GM19324 (cell line): ENCODE measurements at regions not wholly inside any gene's neighbourhood (a gene's known extent, or its start where the extent isn't known, plus 50 kb on each side); places are given as distances from the start of the nearest gene placed in this dataset.

ENCODE experiments used
- ATAC-seq: cut with Tn5 transposase; IDR thresholded peaks from one replicate; pipeline ENCODE4 v1.9.1; 2021; ENCODE audit warnings: mild to moderate bottlenecking, moderate library complexity; ENCODE audit not compliant: unreplicated experiment, low FRiP score

DNA sequence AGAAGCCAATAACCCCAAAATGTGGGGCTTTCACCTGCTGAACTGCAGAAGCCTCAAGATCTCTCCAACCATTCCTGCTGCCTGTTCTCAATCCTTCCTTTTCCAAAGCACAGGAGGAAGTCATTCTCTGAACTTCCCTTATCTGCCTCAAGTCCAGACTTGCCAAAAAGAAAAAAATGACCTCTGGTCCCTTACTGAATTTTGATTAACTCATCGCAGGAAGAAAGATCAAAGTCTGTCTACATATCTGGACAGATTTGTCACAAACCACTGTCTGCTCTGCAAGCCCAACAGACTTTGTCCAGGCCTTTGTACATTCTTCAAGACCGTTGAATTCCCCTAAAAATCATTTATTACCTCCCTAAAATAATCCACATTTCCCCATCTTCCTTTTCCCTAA lies 126.5 kb upstream of the NBEA start:
- no peak for ATAC-seq

DNA sequence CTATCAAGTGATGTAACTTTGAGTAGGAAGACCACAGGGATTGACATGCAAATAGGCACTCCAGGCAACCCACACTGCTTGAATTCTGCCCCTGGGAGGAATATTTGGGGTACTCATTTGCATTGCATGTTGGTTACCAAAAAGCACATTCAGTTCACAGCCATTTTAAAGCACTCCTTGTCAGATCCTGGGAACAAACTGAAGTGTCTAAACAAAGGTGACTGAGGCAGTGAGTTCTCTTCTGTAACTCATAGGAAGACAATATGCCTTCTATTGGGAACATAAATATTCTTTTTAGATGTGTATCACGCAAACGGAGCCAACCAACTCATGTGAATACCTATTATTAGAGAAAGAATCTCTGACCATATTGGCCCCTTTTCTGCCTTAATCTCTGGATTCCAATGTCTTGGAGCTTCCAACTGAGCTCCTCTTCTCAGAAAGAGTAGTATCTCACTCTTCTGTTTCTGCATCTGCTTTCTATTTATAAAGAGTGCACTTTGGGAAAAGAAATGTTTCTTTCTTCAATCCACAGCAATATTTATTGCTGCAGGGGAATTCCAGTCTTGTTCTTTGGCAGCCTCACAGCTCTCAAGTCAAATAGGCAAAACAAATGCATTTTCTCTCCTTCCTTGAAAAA lies 125.7 kb upstream of the NBEA start:
- ATAC-seq: no peak

DNA sequence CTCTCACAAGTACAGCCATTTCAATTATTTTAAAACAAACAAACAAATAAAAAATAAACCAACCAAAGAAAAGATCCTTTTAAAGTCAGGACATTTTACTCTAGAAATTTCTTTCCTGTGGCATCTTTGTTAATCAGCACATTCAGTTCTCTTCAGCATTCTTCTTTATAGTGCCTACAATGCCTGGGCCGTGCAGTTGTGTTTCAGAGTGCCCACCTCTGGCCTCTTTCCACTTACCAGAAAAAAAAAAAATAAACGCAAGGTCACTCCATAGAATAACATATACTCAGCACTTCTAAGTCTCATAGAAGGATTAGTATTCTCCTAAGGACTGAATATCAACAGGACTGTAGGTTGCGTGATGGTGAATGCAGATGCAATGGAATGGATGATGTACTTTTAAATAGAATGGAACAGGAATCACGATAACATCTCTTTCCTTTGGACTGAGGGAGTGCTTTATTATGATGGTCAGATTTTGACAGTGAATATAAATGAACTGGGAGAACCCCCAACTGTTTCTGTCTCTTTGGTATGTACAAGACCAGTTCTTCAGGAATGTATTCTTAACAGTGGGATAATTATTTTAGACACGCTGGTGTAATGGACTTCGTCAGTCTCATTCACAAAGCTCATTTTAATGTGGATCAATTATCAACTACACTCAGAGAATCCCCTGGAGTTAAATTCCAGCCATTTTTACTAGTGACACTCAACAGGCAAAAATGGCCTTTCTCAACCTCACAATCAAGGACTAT lies 125.0 kb upstream of the NBEA start:
- no peak for ATAC-seq

DNA sequence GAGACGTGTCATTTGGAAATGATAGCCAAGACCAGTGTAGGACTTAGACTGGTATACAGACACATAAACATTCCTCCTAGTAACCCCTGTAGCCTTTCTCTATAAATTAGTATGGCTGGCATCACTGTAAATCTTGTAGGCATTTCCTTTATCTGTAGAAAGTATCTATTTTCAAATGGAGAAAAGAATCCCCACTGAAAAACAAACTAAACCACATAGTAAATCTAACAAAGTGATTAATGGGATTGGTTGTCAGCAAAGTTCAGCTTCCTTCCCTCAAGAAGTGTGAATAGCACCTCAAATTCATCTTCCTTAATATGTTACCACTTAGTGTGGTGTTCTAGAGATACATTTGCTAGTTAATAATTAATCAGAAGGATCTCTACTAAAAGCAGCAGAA lies 119.4 kb upstream of the NBEA start:
- no peak for ATAC-seq

DNA sequence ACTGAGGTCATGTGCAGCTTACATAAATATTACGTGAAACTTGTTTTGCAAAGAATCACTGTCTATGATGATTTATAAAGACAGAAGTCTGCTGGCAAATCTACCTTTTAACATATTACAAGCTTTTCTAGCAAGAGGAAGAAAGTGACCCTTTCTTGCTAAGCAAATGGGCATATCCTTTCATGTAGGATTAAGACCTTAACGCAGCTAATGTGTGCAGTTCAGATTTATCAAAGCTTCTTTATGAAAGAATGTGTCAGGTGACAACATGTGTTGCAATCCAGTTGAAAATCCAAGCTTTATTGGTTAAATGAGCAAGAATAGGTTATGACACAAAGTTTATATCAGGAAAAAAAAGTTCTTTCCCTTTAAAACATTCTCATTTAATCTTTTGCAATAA lies 115.6 kb upstream of the NBEA start:
- ATAC-seq: no peak

DNA sequence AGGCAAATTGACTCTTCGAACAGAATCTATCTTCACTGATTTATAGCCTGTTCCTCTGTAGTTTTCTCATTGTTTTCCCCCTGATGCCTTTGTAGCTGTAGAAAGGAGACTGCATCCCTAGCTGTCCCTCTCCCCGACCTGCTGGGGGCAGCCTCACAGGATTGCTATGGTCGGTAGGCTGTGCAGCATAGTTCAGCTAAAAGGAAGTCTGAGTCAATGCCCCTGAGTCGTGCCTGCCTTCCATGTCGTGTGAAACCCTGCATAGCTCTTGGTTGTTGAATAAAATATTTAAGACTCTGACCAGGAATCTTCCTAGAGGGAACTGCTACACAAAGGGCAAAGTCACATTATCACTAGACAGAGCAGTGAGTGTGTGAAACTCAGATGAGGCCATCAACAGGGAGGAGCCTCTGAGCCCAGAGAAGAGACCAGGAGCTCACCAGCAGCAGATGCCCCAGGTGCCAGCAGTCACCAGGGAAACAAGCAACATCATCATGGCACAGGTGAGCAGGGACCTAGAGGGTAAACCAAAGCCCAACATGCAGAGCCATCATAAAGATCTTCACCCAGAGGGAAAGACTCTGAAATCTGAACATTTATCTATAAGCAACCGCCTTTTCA lies 108.4 kb upstream of the NBEA start:
- ATAC-seq: no peak

DNA sequence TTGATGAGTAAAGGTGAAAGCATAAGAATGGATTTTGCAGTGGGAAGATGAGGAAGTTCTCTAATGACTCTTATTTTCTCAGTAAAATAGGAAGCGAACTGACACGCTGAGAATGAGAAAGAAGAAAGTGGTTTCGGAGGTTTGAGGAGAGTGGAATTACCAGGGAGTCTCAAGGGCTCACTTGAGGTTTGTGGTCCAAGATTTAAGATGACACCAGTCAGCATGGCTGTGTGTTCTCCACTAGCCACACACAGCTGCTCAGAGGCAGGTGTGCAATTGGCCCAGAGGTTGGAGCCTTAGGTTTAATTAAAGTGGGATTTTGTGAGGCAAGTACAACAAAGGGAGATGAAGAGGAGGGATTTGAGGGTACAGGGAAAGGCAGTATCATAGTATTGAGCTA lies 99.6 kb upstream of the NBEA start:
- ATAC-seq: no peak

DNA sequence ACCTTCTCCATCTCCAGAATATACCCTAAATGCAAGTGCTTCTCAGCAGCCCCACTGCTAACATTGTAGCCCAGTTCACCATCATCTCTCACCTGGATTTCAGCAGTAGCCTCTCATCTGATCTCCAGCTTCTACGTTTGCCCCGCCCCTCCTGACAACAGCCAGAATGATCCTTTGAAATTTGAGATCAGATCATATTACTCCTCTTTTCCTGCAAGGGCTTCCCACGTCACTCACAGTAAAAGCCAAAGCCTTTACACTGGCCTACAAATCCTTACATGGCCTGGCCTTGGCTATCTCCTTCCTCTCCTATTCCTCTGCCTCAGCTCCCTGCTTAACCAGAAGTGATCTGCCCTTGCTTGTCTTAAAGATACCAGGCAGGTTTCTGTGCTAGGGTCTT lies 94.3 kb upstream of the NBEA start:
- no peak for ATAC-seq

DNA sequence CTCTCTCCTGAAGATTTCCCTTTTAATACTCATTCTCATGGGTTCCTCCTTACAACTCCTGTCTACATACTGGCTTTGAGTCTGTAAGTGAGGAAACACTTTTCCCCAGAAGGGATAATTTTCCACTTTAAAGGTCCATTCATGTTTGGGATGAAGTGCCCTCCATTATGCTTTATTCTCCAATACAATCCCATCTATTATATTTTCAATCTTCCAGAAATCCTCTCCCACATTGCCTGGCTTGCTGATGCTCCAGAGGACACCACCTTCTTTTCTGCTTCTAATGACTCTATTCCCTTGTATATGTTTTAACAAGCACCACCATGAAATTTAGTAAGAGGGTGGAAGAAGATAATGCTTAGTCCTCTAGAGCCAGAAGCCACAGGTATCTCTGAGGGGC lies 92.7 kb upstream of the NBEA start:
- no peak for ATAC-seq

DNA sequence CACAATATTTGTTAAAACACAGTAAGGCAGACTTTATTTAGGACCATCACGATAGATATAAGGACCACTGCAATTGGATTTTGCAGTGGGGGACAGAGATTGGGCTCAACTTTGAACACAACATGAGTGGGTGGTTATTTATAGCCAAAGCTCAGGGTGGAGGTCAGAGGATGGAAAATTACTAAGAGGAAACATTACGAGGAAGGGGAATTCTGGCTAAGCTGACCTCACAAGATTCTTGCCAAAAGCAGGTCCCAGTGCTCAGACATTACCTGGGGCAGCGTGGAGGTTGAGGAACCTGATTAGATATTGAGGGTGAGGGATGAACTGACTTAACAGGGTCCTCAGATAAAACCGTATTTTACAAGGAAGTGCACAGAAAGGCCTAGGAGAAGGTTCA lies 88.9 kb upstream of the NBEA start:
- no peak for ATAC-seq

DNA sequence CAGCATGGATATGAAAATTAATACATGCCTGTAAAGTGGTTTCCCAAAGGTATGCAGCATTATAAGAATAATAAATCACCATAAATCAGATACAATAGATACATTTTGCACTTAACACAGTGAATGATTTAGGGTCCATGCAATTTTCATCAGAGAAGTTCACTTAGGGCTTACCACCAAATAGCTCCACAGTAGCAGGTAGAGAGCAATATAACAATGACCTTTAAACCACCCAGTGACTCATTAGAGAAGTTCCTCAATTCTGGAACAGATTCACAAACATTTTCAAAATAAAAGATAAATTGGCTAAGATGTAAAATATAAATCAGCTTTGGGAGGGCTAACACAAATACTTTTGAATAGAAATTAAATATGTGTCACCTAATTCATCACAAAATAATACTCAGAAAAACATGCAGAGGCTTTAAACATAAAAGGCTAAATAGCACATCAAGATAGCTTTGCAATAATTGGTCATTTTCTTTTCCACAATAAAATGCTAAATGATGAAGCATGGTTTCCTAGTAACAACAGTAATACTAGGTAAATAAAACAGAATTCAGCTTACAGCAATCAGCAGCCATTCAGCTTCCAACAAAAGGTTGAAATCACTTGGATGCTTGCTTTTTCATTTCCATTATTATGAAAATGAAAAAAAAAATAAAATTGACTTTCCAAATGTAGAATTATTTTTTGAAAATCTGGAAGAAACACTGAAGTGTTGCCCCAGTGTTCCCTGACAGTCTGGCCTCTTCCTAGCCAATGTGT lies 84.3 kb upstream of the NBEA start:
- ATAC-seq: no peak

DNA sequence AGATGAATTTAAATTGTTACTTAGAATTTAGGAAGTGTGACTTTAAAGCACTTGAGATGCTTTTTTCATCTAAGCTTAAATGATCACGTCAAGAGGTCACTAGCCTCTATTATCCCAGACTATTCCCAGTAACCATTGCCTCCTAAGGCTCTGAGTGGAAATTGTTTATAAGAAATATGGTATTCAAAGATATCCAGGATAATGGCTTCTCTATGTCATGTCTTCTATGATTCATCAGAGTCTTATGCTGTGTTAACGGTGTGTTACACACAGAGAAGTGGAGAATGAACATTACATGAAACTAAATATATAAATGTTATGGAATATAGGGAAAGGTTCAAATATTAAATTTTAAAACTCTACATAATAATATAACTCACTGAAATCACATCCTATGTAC lies 79.8 kb upstream of the NBEA start:
- no peak for ATAC-seq

DNA sequence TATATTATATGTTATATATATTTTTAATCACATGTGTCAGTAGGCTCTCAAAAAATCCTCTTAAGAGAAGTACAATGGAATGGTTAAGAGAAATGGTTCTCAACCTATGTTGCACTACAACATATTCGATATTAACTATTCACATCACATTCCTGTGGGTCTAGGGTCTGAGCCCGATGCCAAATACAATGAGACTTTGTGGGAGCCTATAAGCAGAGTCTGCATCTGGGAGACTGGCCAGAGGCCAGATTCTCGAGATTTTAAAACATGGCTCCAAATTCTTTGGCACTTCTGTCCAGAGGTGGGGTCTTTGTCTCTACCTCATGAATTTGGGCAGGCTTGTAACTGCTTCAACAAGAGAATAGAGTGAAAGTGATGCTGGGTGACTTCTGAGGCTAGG lies 79.4 kb upstream of the NBEA start:
- ATAC-seq: no peak

DNA sequence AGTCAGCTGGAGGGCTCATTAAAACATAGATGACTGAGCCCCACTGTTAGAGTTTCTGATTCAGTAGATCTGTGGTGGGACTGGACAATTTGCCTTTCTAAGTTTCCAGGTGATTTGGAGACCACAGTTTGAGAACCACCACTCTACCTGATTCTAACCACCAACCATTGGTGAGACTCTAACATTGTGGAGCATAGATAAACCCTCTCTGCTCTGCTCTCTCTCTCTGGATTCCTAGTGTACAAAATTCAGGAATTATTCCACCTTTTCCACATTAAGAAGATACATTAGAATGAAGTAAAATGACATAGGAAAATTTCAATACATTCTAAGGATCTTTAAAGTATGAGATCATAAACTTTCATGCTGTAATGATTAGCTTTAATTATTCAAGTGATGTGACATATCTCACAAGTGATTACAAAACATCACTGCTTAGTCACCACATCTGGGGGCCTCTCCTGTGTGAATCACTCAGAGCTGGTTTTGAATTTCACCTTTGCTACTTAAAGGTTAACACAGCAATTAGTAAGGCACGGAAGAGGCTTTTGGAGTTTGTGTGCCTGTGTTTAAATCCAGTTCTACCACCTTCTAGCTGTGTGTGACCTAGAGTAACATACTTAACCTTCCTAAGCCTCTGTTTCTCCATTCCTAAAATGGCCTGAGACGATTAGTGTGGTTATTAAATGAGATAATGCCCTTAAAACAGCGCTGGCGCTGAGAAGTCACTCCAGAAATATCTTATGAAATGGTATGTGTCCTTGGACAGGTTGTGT lies 78.5 kb upstream of the NBEA start:
- no peak for ATAC-seq

DNA sequence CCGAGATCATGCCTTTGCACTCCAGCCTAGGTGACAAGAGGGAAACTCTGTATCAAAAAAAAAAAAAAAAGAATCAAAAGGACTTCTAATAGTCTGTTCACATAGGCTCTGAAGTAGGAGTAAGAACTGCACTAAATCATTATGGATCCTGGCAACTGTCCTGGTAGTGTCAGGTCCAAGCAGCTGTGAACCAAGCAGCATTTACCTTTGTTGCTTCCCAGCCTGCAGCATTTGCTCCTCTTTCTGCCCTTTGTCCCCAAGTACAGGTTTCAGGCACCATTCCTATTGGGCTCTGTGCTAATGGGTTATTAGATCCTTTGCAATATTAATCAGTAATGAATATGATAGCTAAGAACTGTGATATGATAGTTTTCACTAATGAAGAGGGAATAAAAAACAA lies 77.4 kb upstream of the NBEA start:
- no peak for ATAC-seq

DNA sequence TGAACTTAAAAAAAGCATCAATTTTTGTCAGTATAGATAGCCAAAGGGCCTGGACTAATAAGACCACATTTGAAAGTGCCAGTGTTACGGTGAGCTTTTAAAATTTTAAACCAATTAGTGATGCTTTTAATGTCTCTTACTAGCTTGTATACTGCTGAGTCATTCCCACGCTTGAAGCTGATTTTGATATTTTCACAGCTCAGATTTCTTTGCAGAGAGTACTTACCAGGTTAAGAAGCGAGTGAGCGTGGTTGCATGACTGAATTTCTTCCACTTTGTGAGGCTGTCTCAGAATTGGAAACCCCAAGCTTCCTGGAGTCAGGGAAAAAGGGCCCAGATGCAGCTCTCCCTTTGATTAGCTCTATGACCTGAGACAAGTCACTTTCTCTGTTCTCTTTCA lies 74.5 kb upstream of the NBEA start:
- ATAC-seq: no peak

DNA sequence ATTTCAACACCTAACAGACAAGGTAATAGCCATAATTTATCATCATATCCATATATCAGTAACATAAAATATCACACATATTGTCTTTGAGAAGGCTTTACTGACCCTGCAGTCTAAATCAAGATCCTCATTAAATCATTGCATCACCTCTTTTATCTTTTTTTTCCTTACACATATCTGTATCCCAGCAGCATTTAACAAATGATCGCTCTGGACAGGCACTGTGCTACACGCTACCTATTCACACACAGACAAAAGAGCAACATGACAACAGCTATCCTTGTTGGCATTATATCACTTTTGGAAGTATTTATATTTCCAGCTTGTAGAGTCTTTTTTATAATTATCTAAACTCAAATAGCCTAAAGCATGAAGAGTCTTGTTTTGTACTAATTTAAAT lies 73.3 kb upstream of the NBEA start:
- ATAC-seq: no peak

DNA sequence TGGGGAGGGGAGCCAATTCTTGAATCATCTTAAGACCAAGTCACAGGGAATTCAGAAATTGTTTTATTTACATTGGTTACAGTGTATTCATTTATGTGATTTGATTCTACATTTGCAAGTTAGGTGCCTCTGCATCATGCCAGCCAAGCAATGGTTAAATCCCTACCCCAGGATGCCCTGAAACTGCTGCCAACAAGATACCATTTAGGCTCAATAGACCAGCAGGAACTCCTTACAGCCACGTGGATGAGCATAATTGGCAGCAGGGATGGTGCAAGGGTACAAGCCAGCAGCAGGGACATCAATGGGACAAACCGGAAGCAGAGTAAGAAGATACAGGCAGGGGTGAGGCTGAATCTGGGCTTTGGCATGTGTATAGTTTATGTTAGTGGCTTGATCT lies 72.4 kb upstream of the NBEA start:
- no peak for ATAC-seq

DNA sequence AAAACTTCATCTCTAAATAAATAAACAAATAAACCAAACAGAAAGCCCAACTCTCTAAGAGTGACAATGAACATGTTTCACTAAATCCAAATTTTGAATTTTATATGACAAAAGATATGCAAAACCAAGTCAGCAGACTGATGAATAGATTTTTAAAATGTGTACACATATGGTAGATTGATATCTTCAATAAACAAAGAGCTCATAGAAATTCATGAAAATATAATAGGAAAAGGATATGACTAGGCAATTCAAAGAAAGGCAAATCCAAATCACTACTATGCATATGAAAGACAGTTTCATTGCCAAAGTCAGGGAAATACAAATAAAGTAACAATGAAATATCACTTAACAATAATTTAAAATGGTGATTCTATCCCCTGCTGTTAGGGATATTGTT lies 63.7 kb upstream of the NBEA start:
- ATAC-seq: no peak

DNA sequence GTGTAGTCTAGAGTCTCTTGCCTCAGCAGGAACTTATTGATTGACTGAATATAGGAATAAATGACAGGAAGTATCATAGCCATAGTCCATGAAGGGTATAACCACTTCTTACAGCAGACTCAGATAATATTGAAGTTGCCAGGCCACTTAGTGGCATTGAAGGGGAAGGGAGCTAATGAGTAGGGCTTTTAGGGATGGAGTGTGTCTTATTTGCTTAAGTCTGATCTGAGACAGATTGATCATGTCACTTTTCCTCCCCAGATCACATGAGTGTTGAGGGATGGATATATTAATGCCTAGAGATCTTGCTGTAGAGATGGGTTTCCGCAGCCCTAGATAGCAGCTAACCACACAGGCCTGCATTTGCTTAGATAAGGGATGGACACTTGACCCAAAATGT lies 62.2 kb upstream of the NBEA start:
- ATAC-seq: no peak

DNA sequence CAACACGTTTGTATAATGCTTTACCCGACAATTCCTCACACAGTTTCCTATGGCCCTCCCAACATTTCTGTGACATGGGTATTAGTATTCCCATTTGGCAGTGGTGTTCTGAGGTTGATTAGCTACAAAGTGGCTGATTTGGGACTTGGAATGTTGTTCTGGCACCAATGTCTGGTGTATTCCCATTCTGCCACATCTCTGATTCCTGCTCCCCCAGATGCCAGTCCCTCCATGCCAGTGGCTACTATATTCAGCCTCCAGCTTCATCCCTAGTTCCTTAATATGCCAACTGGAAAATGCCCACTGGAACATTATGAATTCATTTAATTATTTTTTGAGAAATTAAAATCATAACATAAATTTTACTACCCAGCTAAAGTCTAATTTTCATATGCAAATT lies 60.6 kb upstream of the NBEA start:
- ATAC-seq: no peak
